ENCODE measurements at regions not wholly inside any gene's neighbourhood (a gene's known extent, or its start where the extent isn't known, plus 50 kb on each side); places are given as distances from the start of the nearest gene placed in this dataset.
"Not testable (repeated sequence)": the region's sequence is repeated elsewhere in the genome, so short reads cannot be mapped to it uniquely, and the experiment has no call there.

- no peaks in the 10 kb centered on the region for H3K4me1 ChIP-seq (ENCODE audit: insufficient read depth, low read length)
Observed at GRCh38 chr7:4531236-4531635, 150.9 kb upstream of the FOXK1 start.

GRCh38 chr7:4533339-4533738 lies 148.8 kb upstream of the FOXK1 start:
- H3K27me3 ChIP-seq (ENCODE audit: control insufficient read depth in 1 of 2, insufficient read depth in 2 of 2, low read length in 2 of 2); ATAC-seq (ENCODE audit: poor library complexity); H3K4me1 Mint-ChIP-seq (ENCODE audit: low read depth); H3K4me3 Mint-ChIP-seq; DNase-seq; intact Hi-C loops (cut with DNase I, micrococcal nuclease); H3K9me3 ChIP-seq (ENCODE audit: control insufficient read depth in 1 of 2, insufficient read depth in 1 of 2, low read length in 2 of 2); H3K27ac Mint-ChIP-seq; H3K4me3 ChIP-seq (ENCODE audit: low read length); H3K36me3 ChIP-seq (ENCODE audit: insufficient read depth, low read length); H3K27ac ChIP-seq (ENCODE audit: low read depth in 1 of 2, low read length in 2 of 2); H3K36me3 Mint-ChIP-seq (ENCODE audit: low read depth); CTCF ChIA-PET; H3K4me1 ChIP-seq (ENCODE audit: insufficient read depth, low read length); H3K9me3 Mint-ChIP-seq; POLR2A ChIA-PET: not testable (repeated sequence)
- peaks cover 19% of the 10 kb centered on the region for H3K27me3 Mint-ChIP-seq

More at GRCh38 chr7:4531236-4531635, 150.9 kb upstream of the FOXK1 start:
- Mint-ChIP-seq H3K36me3 (ENCODE audit: low read depth) (no peaks in the 10 kb centered on the region), H3K4me3 (no peak overlapping the region), H3K4me1 (ENCODE audit: low read depth) (no peaks in the 10 kb centered on the region), H3K27me3 (peaks cover 23% of the 10 kb centered on the region), H3K27ac (no peak overlapping the region), H3K9me3 (no peaks in the 10 kb centered on the region)
- no peaks in the 10 kb centered on the region for H3K27me3 ChIP-seq (ENCODE audit: control insufficient read depth in 1 of 2, insufficient read depth in 2 of 2, low read length in 2 of 2)
- ChIA-PET CTCF (no interaction called here), POLR2A (no interaction called here)
- no peak for DNase-seq
- no peaks in the 10 kb centered on the region for H3K36me3 ChIP-seq (ENCODE audit: insufficient read depth, low read length)
- H3K9me3 ChIP-seq (ENCODE audit: control insufficient read depth in 1 of 2, insufficient read depth in 1 of 2, low read length in 2 of 2): peaks cover 0 to 4% of the 10 kb centered on the region in 2 experiments
- no peak for ATAC-seq (ENCODE audit: poor library complexity)
- intact Hi-C loops (cut with DNase I, micrococcal nuclease): no loop called here
- no peak overlapping the region for H3K4me3 ChIP-seq (ENCODE audit: low read length)
- no peak overlapping the region for H3K27ac ChIP-seq (ENCODE audit: low read depth in 1 of 2, low read length in 2 of 2)
- no peak for TF ChIP-seq CTCF (IDR thresholded peaks at IDR 0.05)

- TF ChIP-seq CTCF (IDR thresholded peaks at IDR 0.05): no peak
- Mint-ChIP-seq H3K4me3 (no peak overlapping the region), H3K27me3 (peaks cover 30% of the 10 kb centered on the region), H3K9me3 (peaks cover 16% of the 10 kb centered on the region), H3K36me3 (ENCODE audit: low read depth) (no peaks in the 10 kb centered on the region), H3K4me1 (ENCODE audit: low read depth) (no peaks in the 10 kb centered on the region), H3K27ac (no peak overlapping the region)
- intact Hi-C loops (cut with DNase I, micrococcal nuclease): no loop called here
- H3K4me3 ChIP-seq (ENCODE audit: low read length): no peak overlapping the region
- no peaks in the 10 kb centered on the region for H3K27me3 ChIP-seq (ENCODE audit: control insufficient read depth in 1 of 2, insufficient read depth in 2 of 2, low read length in 2 of 2)
- no peaks in the 10 kb centered on the region for H3K36me3 ChIP-seq (ENCODE audit: insufficient read depth, low read length)
- DNase-seq: no peak
- H3K4me1 ChIP-seq (ENCODE audit: insufficient read depth, low read length): no peaks in the 10 kb centered on the region
- ChIA-PET CTCF (no interaction called here), POLR2A (no interaction called here)
- no peak overlapping the region for H3K27ac ChIP-seq (ENCODE audit: low read depth in 1 of 2, low read length in 2 of 2)
- H3K9me3 ChIP-seq (ENCODE audit: control insufficient read depth in 1 of 2, insufficient read depth in 1 of 2, low read length in 2 of 2): peaks cover 14 to 24% of the 10 kb centered on the region in 2 experiments
- no peak for ATAC-seq (ENCODE audit: poor library complexity)
Observed at GRCh38 chr7:4549681-4550080, 132.4 kb upstream of the FOXK1 start.

- Mint-ChIP-seq H3K27ac (no peak overlapping the region), H3K4me3 (no peak overlapping the region), H3K9me3 (peaks cover 17% of the 10 kb centered on the region), H3K27me3 (peaks cover 30% of the 10 kb centered on the region), H3K36me3 (ENCODE audit: low read depth) (no peaks in the 10 kb centered on the region), H3K4me1 (ENCODE audit: low read depth) (no peaks in the 10 kb centered on the region)
- Histone ChIP-seq H3K27me3 (ENCODE audit: control insufficient read depth in 1 of 2, insufficient read depth in 2 of 2, low read length in 2 of 2) (no peaks in the 10 kb centered on the region), H3K27ac (ENCODE audit: low read depth in 1 of 2, low read length in 2 of 2) (no peak overlapping the region), H3K4me3 (ENCODE audit: low read length) (no peak overlapping the region), H3K9me3 (ENCODE audit: control insufficient read depth in 1 of 2, insufficient read depth in 1 of 2, low read length in 2 of 2) (peaks cover 14 to 24% of the 10 kb centered on the region in 2 experiments), H3K36me3 (ENCODE audit: insufficient read depth, low read length) (no peaks in the 10 kb centered on the region), H3K4me1 (ENCODE audit: insufficient read depth, low read length) (no peaks in the 10 kb centered on the region)
- intact Hi-C loops (cut with DNase I, micrococcal nuclease): no loop called here
- no peak for TF ChIP-seq CTCF (IDR thresholded peaks at IDR 0.05)
- DNase-seq: no peak
- no peak for ATAC-seq (ENCODE audit: poor library complexity)
- CTCF ChIA-PET: no interaction called here
- POLR2A ChIA-PET: no interaction called here
Observed at GRCh38 chr7:4550117-4550516, 132.0 kb upstream of the FOXK1 start.

All from CD4-positive, alpha-beta T cell (primary cell).